ENCODE measurements at regions not wholly inside any gene's neighbourhood (a gene's known extent, or its start where the extent isn't known, plus 50 kb on each side); places are given as distances from the start of the nearest gene placed in this dataset.
"Not testable (repeated sequence)": the region's sequence is repeated elsewhere in the genome, so short reads cannot be mapped to it uniquely, and the experiment has no call there.

- H2BK120ac ChIP-seq (ENCODE audit: low read depth, low read length) = no peak overlapping the region
- H3K4me2 ChIP-seq (ENCODE audit: low read length) = no peak overlapping the region
- no peaks in the 10 kb centered on the region for H3K27me3 ChIP-seq (ENCODE audit: insufficient read depth, low read length, poor library complexity)
- no peak overlapping the region for H3K23ac ChIP-seq (ENCODE audit: low read length)
- H2BK5ac ChIP-seq (ENCODE audit: low read length) = no peak overlapping the region
- H3K79me1 ChIP-seq (ENCODE audit: low read length) = no peaks in the 10 kb centered on the region
- H2AK5ac ChIP-seq (ENCODE audit: low read length) = no peak overlapping the region
- no peak overlapping the region for H3K4me3 ChIP-seq (ENCODE audit: low read length)
- H3K4me1 ChIP-seq (ENCODE audit: control insufficient read depth, low read depth, low read length) = peaks cover 3% of the 10 kb centered on the region
- no peak overlapping the region for H3K56ac ChIP-seq (ENCODE audit: low read length)
- no peaks in the 10 kb centered on the region for H3K79me2 ChIP-seq (ENCODE audit: control insufficient read depth, insufficient read depth, low read length)
- WGBS (ENCODE audit: extremely low coverage, insufficient coverage, low lambda C conversion rate) = no CpG with 5 or more reads among the region's 8 CpGs
- no peak overlapping the region for H4K5ac ChIP-seq (ENCODE audit: low read length)
- H3K4ac ChIP-seq (ENCODE audit: low read depth, low read length) = no peak overlapping the region
- H3K36me3 ChIP-seq (ENCODE audit: control insufficient read depth, insufficient read depth, low read length) = no peaks in the 10 kb centered on the region
- DNase-seq = no peak
- H3K9ac ChIP-seq (ENCODE audit: low read length) = no peak overlapping the region
- H3K27ac ChIP-seq (ENCODE audit: low read depth, low read length) = no peak overlapping the region
- H4K8ac ChIP-seq (ENCODE audit: low read depth, low read length) = no peak overlapping the region
- no peak overlapping the region for H3K18ac ChIP-seq (ENCODE audit: low read length)
- no peak overlapping the region for H2BK15ac ChIP-seq (replicated peaks; ENCODE audit: low read depth)
Observed at GRCh38 chr5:148740079-148740858, 85.9 kb upstream of the HTR4 start.

- no peak overlapping the region for H3K4ac ChIP-seq (ENCODE audit: low read depth, low read length)
- no peak overlapping the region for H3K9ac ChIP-seq (ENCODE audit: low read length)
- H4K8ac ChIP-seq (ENCODE audit: low read depth, low read length) = no peak overlapping the region
- no peak overlapping the region for H3K27ac ChIP-seq (ENCODE audit: low read depth, low read length)
- H3K79me2 ChIP-seq (ENCODE audit: control insufficient read depth, insufficient read depth, low read length) = no peaks in the 10 kb centered on the region
- H3K79me1 ChIP-seq (ENCODE audit: low read length) = no peaks in the 10 kb centered on the region
- H3K36me3 ChIP-seq (ENCODE audit: control insufficient read depth, insufficient read depth, low read length) = no peaks in the 10 kb centered on the region
- WGBS (ENCODE audit: extremely low coverage, insufficient coverage, low lambda C conversion rate) = no CpG with 5 or more reads among the region's 9 CpGs
- no peak overlapping the region for H3K18ac ChIP-seq (ENCODE audit: low read length)
- H3K4me1 ChIP-seq (ENCODE audit: control insufficient read depth, low read depth, low read length) = no peaks in the 10 kb centered on the region
- no peak overlapping the region for H4K5ac ChIP-seq (ENCODE audit: low read length)
- no peak overlapping the region for H3K56ac ChIP-seq (ENCODE audit: low read length)
- no peak overlapping the region for H2BK5ac ChIP-seq (ENCODE audit: low read length)
- no peaks in the 10 kb centered on the region for H3K27me3 ChIP-seq (ENCODE audit: insufficient read depth, low read length, poor library complexity)
- no peak overlapping the region for H3K4me2 ChIP-seq (ENCODE audit: low read length)
- H2AK5ac ChIP-seq (ENCODE audit: low read length) = no peak overlapping the region
- H3K23ac ChIP-seq (ENCODE audit: low read length) = no peak overlapping the region
- peak; percentile 52 for DNase-seq
- no peak overlapping the region for H2BK120ac ChIP-seq (ENCODE audit: low read depth, low read length)
- H3K4me3 ChIP-seq (ENCODE audit: low read length) = no peak overlapping the region
- H2BK15ac ChIP-seq (replicated peaks; ENCODE audit: low read depth) = no peak overlapping the region
Observed at GRCh38 chr5:148740966-148741742, 85.3 kb upstream of the ADRB2 start.

DNA sequence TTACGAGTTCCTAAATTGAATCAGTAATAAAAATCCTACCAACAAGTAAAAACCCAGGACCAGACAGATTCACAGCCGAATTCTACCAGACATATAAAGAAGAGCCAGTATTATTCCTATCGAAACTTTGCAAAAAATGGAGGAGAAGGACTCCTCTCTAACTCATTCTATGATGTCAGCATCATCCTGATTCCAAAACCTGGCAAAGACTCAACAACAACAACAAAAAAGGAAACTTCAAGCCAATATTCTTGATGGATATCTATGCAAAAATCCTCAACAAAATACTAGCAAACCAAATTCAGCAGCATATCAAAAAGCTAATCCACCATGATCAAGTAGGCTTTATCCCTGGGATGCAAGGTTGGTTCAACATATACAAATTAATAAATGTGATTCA, 84.6 kb upstream of the ADRB2 start:
- not testable (repeated sequence) for H3K27me3 ChIP-seq (ENCODE audit: insufficient read depth, low read length, poor library complexity); H4K8ac ChIP-seq (ENCODE audit: low read depth, low read length); H3K4me3 ChIP-seq (ENCODE audit: low read length); DNase-seq; H3K36me3 ChIP-seq (ENCODE audit: control insufficient read depth, insufficient read depth, low read length); H3K27ac ChIP-seq (ENCODE audit: low read depth, low read length); H3K9ac ChIP-seq (ENCODE audit: low read length); H3K23ac ChIP-seq (ENCODE audit: low read length); H2BK120ac ChIP-seq (ENCODE audit: low read depth, low read length); H2BK5ac ChIP-seq (ENCODE audit: low read length); H3K18ac ChIP-seq (ENCODE audit: low read length); H2BK15ac ChIP-seq (replicated peaks; ENCODE audit: low read depth); H3K4me1 ChIP-seq (ENCODE audit: control insufficient read depth, low read depth, low read length); H4K5ac ChIP-seq (ENCODE audit: low read length); H3K79me1 ChIP-seq (ENCODE audit: low read length); H3K56ac ChIP-seq (ENCODE audit: low read length); H3K4ac ChIP-seq (ENCODE audit: low read depth, low read length); H3K79me2 ChIP-seq (ENCODE audit: control insufficient read depth, insufficient read depth, low read length); H3K4me2 ChIP-seq (ENCODE audit: low read length); H2AK5ac ChIP-seq (ENCODE audit: low read length)
- WGBS (ENCODE audit: extremely low coverage, insufficient coverage, low lambda C conversion rate) = no CpG with 5 or more reads among the region's 3 CpGs

- H2BK120ac ChIP-seq (ENCODE audit: low read depth, low read length); H4K5ac ChIP-seq (ENCODE audit: low read length); H3K56ac ChIP-seq (ENCODE audit: low read length); H3K4me1 ChIP-seq (ENCODE audit: control insufficient read depth, low read depth, low read length); H2BK15ac ChIP-seq (replicated peaks; ENCODE audit: low read depth); DNase-seq; H3K36me3 ChIP-seq (ENCODE audit: control insufficient read depth, insufficient read depth, low read length); H3K79me1 ChIP-seq (ENCODE audit: low read length); H3K4ac ChIP-seq (ENCODE audit: low read depth, low read length); H3K79me2 ChIP-seq (ENCODE audit: control insufficient read depth, insufficient read depth, low read length); H3K23ac ChIP-seq (ENCODE audit: low read length); H3K4me3 ChIP-seq (ENCODE audit: low read length); H3K4me2 ChIP-seq (ENCODE audit: low read length); H4K8ac ChIP-seq (ENCODE audit: low read depth, low read length); H2AK5ac ChIP-seq (ENCODE audit: low read length); H3K18ac ChIP-seq (ENCODE audit: low read length); H3K9ac ChIP-seq (ENCODE audit: low read length); H2BK5ac ChIP-seq (ENCODE audit: low read length); H3K27me3 ChIP-seq (ENCODE audit: insufficient read depth, low read length, poor library complexity); H3K27ac ChIP-seq (ENCODE audit: low read depth, low read length): not testable (repeated sequence)
- no CpG with 5 or more reads among the region's 1 CpG for WGBS (ENCODE audit: extremely low coverage, insufficient coverage, low lambda C conversion rate)
Observed at GRCh38 chr5:148744380-148744779, 82.0 kb upstream of the ADRB2 start.

DNA sequence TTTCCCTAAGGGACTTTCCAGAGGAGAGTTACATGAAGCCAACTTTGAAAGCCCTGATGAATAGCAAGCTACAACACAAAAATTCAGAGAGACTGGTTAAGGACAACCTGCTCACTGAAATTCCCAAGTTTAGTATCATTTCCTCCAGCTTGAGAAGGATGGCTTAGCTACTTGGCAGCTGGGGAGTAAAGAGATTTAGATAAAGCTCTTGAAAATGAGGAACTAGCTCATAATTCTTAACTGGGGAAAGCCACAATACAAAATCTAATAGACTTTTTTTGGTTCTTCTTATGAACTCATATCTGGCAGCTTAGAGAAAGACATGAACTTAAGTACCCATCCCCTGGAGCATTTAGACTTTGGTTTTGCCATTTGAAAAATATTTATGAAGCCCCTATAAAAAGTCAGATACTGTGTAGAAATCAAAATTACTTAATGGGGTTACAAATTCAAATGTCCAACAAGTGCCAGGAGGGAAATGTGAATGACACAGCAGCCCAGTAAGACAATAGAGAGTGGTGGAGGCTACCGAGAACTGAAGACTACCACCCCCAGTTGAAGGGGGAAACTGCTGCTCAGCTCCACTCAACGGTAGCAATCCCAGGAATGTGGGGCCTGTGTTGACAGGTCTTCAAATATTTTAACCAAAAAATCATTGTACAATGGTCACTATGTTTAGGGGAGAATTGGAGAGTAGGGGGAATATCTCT, 79.4 kb upstream of the ADRB2 start:
- WGBS (ENCODE audit: extremely low coverage, insufficient coverage, low lambda C conversion rate) = no CpG with 5 or more reads among the region's 2 CpGs
- H4K8ac ChIP-seq (ENCODE audit: low read depth, low read length) = no peak overlapping the region
- no peak overlapping the region for H2BK5ac ChIP-seq (ENCODE audit: low read length)
- no peak overlapping the region for H3K4me3 ChIP-seq (ENCODE audit: low read length)
- no peak overlapping the region for H2AK5ac ChIP-seq (ENCODE audit: low read length)
- no peak overlapping the region for H3K27ac ChIP-seq (ENCODE audit: low read depth, low read length)
- DNase-seq = no peak
- H2BK120ac ChIP-seq (ENCODE audit: low read depth, low read length) = no peak overlapping the region
- H3K4ac ChIP-seq (ENCODE audit: low read depth, low read length) = no peak overlapping the region
- no peaks in the 10 kb centered on the region for H3K36me3 ChIP-seq (ENCODE audit: control insufficient read depth, insufficient read depth, low read length)
- H3K9ac ChIP-seq (ENCODE audit: low read length) = no peak overlapping the region
- no peaks in the 10 kb centered on the region for H3K4me1 ChIP-seq (ENCODE audit: control insufficient read depth, low read depth, low read length)
- no peaks in the 10 kb centered on the region for H3K79me1 ChIP-seq (ENCODE audit: low read length)
- H3K56ac ChIP-seq (ENCODE audit: low read length) = no peak overlapping the region
- no peaks in the 10 kb centered on the region for H3K27me3 ChIP-seq (ENCODE audit: insufficient read depth, low read length, poor library complexity)
- H3K4me2 ChIP-seq (ENCODE audit: low read length) = no peak overlapping the region
- no peak overlapping the region for H3K23ac ChIP-seq (ENCODE audit: low read length)
- H3K79me2 ChIP-seq (ENCODE audit: control insufficient read depth, insufficient read depth, low read length) = no peaks in the 10 kb centered on the region
- no peak overlapping the region for H4K5ac ChIP-seq (ENCODE audit: low read length)
- H3K18ac ChIP-seq (ENCODE audit: low read length) = no peak overlapping the region
- no peak overlapping the region for H2BK15ac ChIP-seq (replicated peaks; ENCODE audit: low read depth)

Measured in mesendoderm (in vitro differentiated cells).